ENCODE measurements at regions not wholly inside any gene's neighbourhood (a gene's known extent, or its start where the extent isn't known, plus 50 kb on each side); places are given as distances from the start of the nearest gene placed in this dataset.

DNA sequence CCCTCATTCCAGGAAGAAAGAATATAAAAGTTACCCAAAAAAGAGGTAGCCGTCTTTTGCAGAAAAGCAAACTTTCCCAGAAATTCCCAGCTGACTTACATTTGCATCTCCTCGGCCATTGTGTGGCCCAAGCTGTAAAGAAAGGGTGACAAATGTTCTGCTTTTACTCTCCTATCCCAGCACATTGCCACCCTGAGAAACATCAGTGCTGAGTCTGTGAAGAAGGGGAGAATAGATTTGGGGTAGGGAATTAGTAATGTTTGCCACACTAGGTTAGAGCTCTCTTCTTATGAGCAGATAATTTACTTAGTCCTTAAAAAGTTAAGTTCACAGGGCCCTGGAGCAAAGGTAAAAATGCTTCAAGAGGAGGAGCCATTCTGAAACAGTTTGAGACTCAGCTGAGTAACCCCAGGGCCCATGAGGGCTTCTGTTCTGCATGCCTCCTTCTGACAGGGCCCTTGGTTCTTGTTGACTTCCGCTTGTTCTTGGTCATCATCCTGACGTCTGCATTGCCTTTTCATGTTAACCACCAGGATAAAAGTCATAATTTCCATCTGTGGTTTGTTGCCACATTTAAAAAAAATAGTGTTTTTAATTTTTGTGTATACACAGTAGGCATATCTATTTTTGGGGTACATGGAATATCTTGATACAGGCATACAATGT lies 550.7 kb downstream of the RNF144A start:
- DNase-seq (no peak), ATAC-seq (no peak)
- Histone ChIP-seq H3K27me3 (peaks cover 0 to 11% (median 0%) of the 10 kb centered on the region in 9 donors), H3K4me3 (no peak overlapping the region), H3K9me3 (no peaks in the 10 kb centered on the region), H3K4me1 (no peaks in the 10 kb centered on the region), H3K27ac (no peak overlapping the region), H3K36me3 (no peaks in the 10 kb centered on the region)
- TF ChIP-seq, protein P1, sequence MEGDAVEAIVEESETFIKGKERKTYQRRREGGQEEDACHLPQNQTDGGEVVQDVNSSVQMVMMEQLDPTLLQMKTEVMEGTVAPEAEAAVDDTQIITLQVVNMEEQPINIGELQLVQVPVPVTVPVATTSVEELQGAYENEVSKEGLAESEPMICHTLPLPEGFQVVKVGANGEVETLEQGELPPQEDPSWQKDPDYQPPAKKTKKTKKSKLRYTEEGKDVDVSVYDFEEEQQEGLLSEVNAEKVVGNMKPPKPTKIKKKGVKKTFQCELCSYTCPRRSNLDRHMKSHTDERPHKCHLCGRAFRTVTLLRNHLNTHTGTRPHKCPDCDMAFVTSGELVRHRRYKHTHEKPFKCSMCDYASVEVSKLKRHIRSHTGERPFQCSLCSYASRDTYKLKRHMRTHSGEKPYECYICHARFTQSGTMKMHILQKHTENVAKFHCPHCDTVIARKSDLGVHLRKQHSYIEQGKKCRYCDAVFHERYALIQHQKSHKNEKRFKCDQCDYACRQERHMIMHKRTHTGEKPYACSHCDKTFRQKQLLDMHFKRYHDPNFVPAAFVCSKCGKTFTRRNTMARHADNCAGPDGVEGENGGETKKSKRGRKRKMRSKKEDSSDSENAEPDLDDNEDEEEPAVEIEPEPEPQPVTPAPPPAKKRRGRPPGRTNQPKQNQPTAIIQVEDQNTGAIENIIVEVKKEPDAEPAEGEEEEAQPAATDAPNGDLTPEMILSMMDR (IDR thresholded peaks at IDR 0.05) = no peak
- no peak for TF ChIP-seq POLR2A (IDR thresholded peaks at IDR 0.05)
- intact Hi-C loops (cut with DNase I) = no loop called here
- 87 to 92% (median 89%) methylated on average over 4 of the region's 4 CpGs for WGBS, 4 donors

DNA sequence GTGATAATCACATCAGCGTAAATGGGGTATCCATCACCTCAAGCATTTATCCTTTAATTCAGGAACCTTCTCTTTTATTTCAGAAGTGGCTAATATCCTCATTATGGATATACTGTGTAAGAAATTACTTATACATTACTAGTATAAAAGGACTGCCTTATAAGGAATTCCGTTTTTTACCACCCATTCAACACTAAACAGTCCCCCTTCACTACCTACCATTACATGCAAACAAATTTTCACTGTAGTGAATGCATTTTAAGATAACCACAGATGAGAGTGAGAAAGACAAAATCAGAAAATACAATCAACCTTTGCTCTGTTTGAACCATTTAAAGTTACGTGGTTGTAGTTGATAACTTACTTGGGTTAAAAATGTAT lies 551.2 kb downstream of the RNF144A start:
- ATAC-seq = no peak

DNA sequence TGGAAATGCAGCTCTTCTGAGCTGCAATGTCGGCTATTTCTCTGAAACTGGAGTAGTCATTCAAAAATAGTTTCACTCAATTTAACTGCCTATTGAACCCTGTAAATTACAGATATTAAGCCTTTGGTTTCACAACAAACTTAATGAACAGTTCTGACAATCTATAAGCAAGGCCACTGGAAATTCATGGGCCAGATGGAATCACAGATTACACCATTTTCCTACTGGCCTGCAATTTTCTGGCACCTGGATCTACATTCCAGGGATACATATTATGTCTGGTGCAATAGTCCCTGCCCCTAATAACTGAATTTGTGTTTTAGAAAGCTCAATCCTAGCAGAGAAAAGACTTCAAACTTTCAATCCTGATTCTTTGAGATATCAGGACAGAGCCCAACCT lies 551.7 kb downstream of the RNF144A start:
- no peak for DNase-seq
- intact Hi-C loops (cut with DNase I) = no loop called here
- ATAC-seq = no peak
- TF ChIP-seq, protein P1 (IDR thresholded peaks at IDR 0.05) = no peak
- TF ChIP-seq POLR2A (IDR thresholded peaks at IDR 0.05) = no peak
- H3K36me3 ChIP-seq = no peaks in the 10 kb centered on the region
- WGBS, 4 donors = 81 to 95% (median 89%) methylated on average over 1 of the region's 1 CpG
- H3K4me3 ChIP-seq = no peak overlapping the region
- H3K27me3 ChIP-seq = peaks cover 0 to 13% (median 0%) of the 10 kb centered on the region in 9 donors
- H3K9me3 ChIP-seq = no peaks in the 10 kb centered on the region
- no peak overlapping the region for H3K27ac ChIP-seq
- H3K4me1 ChIP-seq = no peaks in the 10 kb centered on the region

More for the DNA sequence above, 551.2 kb downstream of the RNF144A start:
- Histone ChIP-seq H3K9me3 (no peaks in the 10 kb centered on the region), H3K36me3 (no peaks in the 10 kb centered on the region), H3K4me1 (no peaks in the 10 kb centered on the region), H3K27me3 (peaks cover 0 to 13% (median 0%) of the 10 kb centered on the region in 9 donors), H3K27ac (no peak overlapping the region), H3K4me3 (no peak overlapping the region)
- WGBS, 4 donors = 84 to 96% (median 90%) methylated on average over 3 of the region's 3 CpGs
- TF ChIP-seq POLR2A (IDR thresholded peaks at IDR 0.05) = no peak
- TF ChIP-seq, protein P1 (IDR thresholded peaks at IDR 0.05) = no peak
- intact Hi-C loops (cut with DNase I) = no loop called here
- DNase-seq = no peak

DNA sequence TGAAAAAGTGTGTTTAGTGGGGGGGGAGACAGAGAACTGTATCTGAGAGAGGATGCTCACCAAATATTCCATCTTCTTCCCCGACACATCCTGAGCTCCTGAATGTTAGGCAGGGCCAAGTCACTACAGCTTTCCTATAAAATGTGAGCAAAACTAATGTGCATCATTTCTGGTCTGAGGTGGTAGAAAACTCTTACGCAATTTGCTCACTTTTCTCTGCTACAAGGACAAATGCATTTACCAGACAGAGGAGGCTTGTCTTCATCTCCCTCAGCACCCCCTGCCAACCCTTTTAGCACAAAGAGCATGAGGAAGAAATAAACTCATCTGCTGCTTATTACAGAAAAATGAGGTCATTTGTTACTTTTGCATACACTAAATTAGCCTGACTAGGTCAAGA lies 554.0 kb downstream of the RNF144A start:
- no peaks in the 10 kb centered on the region for H3K4me1 ChIP-seq
- intact Hi-C loops (cut with DNase I) = no loop called here
- TF ChIP-seq, protein P1 (IDR thresholded peaks at IDR 0.05) = no peak
- TF ChIP-seq POLR2A (IDR thresholded peaks at IDR 0.05) = no peak
- H3K36me3 ChIP-seq = no peaks in the 10 kb centered on the region
- DNase-seq (no peak), ATAC-seq (no peak)
- 89 to 100% (median 97%) methylated on average over 2 of the region's 2 CpGs for WGBS, 4 donors
- no peak overlapping the region for H3K4me3 ChIP-seq
- peaks cover 0 to 13% (median 0%) of the 10 kb centered on the region in 9 donors for H3K27me3 ChIP-seq
- H3K27ac ChIP-seq = no peak overlapping the region
- H3K9me3 ChIP-seq = no peaks in the 10 kb centered on the region

Data from heart left ventricle (tissue), 16 donors.